GM10248 (cell line): ENCODE measurements at regions not wholly inside any gene's neighbourhood (a gene's known extent, or its start where the extent isn't known, plus 50 kb on each side); places are given as distances from the start of the nearest gene placed in this dataset.

ENCODE experiments used
- CTCF ChIA-PET: fragments of 300-600 bp; sonication (Branson Sonifier 250); formaldehyde crosslinking; extraction: SDS; loops from one replicate; lab custom pipeline; 2021; ENCODE audit warnings: antibody characterized with exemption; lab: Yijun Ruan, JAX
- POLR2A ChIA-PET: fragments of 350-650 bp; sonication (Branson Sonifier 250); formaldehyde crosslinking; extraction: SDS; loops from one replicate; lab custom pipeline; 2020; ENCODE audit warnings: antibody characterized with exemption; lab: Yijun Ruan, JAX
- DNase-seq: peaks from one replicate; pipeline ENCODE4 v3.0.0; 2012; ENCODE audit errors: extremely low spot score
- CTCF ChIP-seq: IDR thresholded peaks from 2 replicates; pipeline ENCODE4 v1.5.1; 2012; ENCODE audit warnings: mild to moderate bottlenecking, low read depth; ENCODE audit errors: extremely low read depth, missing control alignments, control extremely low read depth

DNA sequence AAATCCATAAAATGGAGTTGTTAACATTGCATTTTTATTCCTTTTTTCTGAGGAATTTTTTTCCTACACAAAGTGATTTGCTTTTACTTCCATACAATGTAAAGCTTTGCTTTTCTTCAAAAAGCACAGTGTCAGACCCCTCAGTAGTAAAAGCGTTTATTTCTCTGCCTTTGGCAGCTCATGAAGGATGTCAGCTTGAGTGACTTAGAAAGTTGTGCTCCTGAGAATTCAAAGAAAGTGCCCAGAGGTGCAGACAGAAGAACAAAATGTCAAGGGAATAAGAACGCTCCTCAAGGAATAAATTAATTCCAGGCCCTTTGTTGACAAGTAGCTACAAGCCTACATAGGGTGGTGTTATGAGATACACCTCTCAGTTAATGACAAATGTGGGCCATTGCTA is 369.3 kb upstream of the ADARB2 start:
- TF ChIP-seq CTCF: no peak
- no peak for DNase-seq
- POLR2A ChIA-PET: no interaction called here
- CTCF ChIA-PET: no interaction called here

DNA sequence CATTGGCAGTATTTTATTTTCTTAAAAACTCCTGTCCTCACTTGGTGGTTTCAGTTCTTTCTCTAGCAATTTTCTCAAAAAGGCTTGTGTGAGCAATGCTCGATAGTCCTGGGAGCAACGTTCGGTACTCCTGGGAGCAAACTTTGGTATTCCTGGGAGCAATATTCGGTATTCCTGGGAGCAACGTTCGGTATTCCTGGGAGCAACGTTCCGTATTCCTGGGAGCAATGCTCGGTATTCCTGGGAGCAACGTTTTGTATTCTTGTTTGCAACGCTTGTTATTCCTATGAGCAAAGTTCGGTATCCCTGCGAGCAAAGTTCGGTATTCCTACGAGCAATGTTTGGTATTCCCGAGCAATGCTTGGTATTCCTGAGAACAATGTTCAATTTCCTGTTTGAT is 362.0 kb upstream of the ADARB2 start:
- no peak for DNase-seq
- CTCF ChIA-PET: no interaction called here
- POLR2A ChIA-PET: no interaction called here
- no peak for TF ChIP-seq CTCF

DNA sequence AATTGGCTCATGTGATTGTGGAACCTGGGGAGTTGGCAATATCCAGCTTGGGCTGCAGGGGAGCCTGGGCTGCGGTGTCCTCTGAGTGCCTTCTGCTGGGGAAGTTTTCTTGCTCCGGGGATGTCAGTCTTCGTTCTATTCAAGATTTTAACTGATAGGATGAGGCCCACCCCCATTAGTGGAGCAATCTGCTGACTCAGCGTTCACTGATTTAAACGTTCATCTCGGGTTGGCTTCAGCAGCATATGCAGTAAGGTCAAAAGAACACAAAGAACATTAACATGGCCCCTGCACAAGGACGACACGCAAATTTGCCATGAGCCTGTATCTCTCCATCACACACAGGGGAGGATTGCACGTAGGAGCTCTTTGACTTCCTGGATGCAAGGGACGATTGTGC is 360.6 kb upstream of the ADARB2 start:
- ChIA-PET POLR2A (no interaction called here), CTCF (interaction anchor here (1.1 kb wide), 1 partner anchor 22 kb away, joined by 4 read pairs; no protein-coding TSS in a partner anchor)
- no peak for TF ChIP-seq CTCF
- no peak for DNase-seq

DNA sequence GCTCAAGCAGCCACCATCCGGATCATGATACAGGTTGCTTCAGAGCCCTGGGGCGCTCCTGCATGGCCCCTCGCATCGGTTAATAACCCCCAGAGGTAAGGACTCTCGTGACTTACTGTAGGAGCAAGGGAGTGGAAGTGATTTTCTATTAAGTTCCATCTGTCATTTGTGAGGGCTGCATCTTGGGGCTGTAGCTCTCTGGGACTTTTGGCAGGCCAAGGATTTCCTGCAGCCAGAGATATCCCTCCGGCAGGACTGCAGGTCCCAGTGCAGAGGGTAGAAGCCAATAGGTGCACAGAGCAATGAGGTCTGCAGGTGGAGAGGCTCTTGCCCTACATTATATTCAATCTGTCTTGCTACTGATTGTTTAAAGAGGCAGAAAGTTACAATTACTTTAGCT is 356.8 kb upstream of the ADARB2 start:
- ChIA-PET POLR2A (no interaction called here), CTCF (no interaction called here)
- no peak for DNase-seq
- no peak for TF ChIP-seq CTCF

DNA sequence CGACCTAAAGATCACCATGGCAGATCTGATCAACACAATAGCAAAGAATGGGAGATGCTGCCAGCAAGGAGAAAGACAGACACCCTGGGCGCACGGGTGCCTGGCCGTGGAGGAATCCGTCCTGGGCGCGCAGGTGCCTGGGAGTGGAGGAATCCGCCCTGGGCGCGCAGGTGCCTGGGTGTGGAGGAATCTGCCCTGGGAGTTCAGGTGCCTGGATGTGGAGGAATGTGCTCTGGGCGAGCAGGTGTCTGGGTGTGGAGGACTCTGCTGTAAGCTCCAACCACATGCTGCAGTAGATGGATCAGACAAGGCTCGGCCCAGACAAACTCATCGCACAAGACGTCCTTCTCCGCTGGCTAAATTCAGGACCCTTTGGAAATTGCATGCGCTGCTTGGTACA is 346.3 kb upstream of the ADARB2 start:
- POLR2A ChIA-PET: no interaction called here
- TF ChIP-seq CTCF: no peak
- no peak for DNase-seq
- CTCF ChIA-PET: interaction anchor here (1.9 kb wide), 1 partner anchor 11 kb away, joined by 7 read pairs; no protein-coding TSS in a partner anchor

GRCh38 chr10:2081501-2081900 is 344.2 kb upstream of the ADARB2 start:
- POLR2A ChIA-PET: no interaction called here
- no peak for TF ChIP-seq CTCF
- no peak for DNase-seq
- CTCF ChIA-PET: no interaction called here

- CTCF ChIA-PET: no interaction called here
These were observed 342.3 kb upstream of the ADARB2 start for GRCh38 chr10:2079603-2080078.

More at GRCh38 chr10:2079603-2080078, 342.3 kb upstream of the ADARB2 start:
- no peak for TF ChIP-seq CTCF
- DNase-seq: no peak
- POLR2A ChIA-PET: no interaction called here
